ENCODE measurements at regions not wholly inside any gene's neighbourhood (a gene's known extent, or its start where the extent isn't known, plus 50 kb on each side); places are given as distances from the start of the nearest gene placed in this dataset.

DNA sequence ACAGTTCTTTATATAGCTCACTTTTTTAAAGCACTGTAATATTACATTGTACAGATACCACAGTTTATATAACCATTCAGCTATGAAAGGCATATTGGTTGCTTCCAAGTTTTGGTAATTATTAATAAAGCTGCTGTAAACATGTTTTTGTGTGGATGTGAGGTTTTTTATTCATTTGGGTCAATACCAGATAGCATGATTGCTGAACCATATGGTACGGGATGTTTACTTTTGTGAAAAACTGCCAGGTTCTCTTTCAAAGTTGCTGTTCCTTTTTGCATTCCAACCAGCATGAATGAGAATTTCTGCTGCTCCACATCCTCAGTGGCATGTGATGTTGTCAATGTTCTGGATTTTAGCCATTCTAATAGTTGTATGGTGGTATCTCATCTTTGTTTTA is 439.6 kb upstream of the NMUR2 start:
- Histone ChIP-seq H3K27me3 (ENCODE audit: low read length) (no peaks in the 10 kb centered on the region), H3K27ac (ENCODE audit: low read depth, low read length) (no peak overlapping the region), H3K4me2 (ENCODE audit: low read depth, low read length, poor library complexity, severe bottlenecking) (no peak overlapping the region), H3K9me3 (ENCODE audit: insufficient read depth, low read length) (no peaks in the 10 kb centered on the region), H2AFZ (ENCODE audit: low read depth, low read length, severe bottlenecking) (no peak overlapping the region), H3K79me2 (ENCODE audit: insufficient read depth, low read length) (no peaks in the 10 kb centered on the region), H3K4me3 (ENCODE audit: insufficient read depth, low read length, poor library complexity, severe bottlenecking) (no peak overlapping the region), H4K20me1 (ENCODE audit: low read depth, low read length) (no peaks in the 10 kb centered on the region), H3K9me2 (replicated peaks; ENCODE audit: insufficient read depth, low read length) (no peaks in the 10 kb centered on the region), H3F3A (ENCODE audit: insufficient read depth) (no peaks in the 10 kb centered on the region), H3K9ac (ENCODE audit: low read length) (no peak overlapping the region), H3K36me3 (ENCODE audit: low read length) (no peaks in the 10 kb centered on the region)
- TF ChIP-seq, protein P1, sequence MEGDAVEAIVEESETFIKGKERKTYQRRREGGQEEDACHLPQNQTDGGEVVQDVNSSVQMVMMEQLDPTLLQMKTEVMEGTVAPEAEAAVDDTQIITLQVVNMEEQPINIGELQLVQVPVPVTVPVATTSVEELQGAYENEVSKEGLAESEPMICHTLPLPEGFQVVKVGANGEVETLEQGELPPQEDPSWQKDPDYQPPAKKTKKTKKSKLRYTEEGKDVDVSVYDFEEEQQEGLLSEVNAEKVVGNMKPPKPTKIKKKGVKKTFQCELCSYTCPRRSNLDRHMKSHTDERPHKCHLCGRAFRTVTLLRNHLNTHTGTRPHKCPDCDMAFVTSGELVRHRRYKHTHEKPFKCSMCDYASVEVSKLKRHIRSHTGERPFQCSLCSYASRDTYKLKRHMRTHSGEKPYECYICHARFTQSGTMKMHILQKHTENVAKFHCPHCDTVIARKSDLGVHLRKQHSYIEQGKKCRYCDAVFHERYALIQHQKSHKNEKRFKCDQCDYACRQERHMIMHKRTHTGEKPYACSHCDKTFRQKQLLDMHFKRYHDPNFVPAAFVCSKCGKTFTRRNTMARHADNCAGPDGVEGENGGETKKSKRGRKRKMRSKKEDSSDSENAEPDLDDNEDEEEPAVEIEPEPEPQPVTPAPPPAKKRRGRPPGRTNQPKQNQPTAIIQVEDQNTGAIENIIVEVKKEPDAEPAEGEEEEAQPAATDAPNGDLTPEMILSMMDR (IDR thresholded peaks at IDR 0.05; ENCODE audit: insufficient read depth, low read length, poor library complexity, severe bottlenecking), result no peak
- TF ChIP-seq EZH2phosphoT487 (conservative IDR thresholded peaks at IDR 0.05; ENCODE audit: low read length), result no peak

DNA sequence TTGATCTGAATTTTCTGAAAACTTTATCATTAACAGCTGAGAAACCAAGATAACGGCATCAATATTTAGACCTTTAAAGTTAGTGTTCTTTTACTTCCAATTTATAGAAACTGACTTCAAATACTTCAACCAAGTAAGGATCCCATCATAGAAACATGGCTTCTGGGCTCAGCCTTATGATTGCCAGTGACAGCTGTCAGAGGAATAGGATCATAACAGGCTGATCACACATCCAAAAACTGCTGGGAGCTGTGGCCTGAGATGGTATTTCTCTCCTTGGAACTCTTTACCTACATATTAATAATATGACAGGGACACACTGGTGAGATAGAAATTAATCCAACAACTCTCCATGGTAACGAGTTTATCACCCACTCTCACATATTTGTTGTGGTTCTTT is 448.3 kb upstream of the NMUR2 start:
- H3K4me3 ChIP-seq (ENCODE audit: insufficient read depth, low read length, poor library complexity, severe bottlenecking), result no peak overlapping the region
- H4K20me1 ChIP-seq (ENCODE audit: low read depth, low read length), result no peaks in the 10 kb centered on the region
- no peaks in the 10 kb centered on the region for H3K36me3 ChIP-seq (ENCODE audit: low read length)
- H3K27me3 ChIP-seq (ENCODE audit: low read length), result no peaks in the 10 kb centered on the region
- TF ChIP-seq EZH2phosphoT487 (conservative IDR thresholded peaks at IDR 0.05; ENCODE audit: low read length), result no peak
- TF ChIP-seq, protein P1 (IDR thresholded peaks at IDR 0.05; ENCODE audit: insufficient read depth, low read length, poor library complexity, severe bottlenecking), result no peak
- H3F3A ChIP-seq (ENCODE audit: insufficient read depth), result no peaks in the 10 kb centered on the region
- H3K27ac ChIP-seq (ENCODE audit: low read depth, low read length), result no peak overlapping the region
- no peak overlapping the region for H2AFZ ChIP-seq (ENCODE audit: low read depth, low read length, severe bottlenecking)
- H3K9me3 ChIP-seq (ENCODE audit: insufficient read depth, low read length), result no peaks in the 10 kb centered on the region
- H3K9me2 ChIP-seq (replicated peaks; ENCODE audit: insufficient read depth, low read length), result no peaks in the 10 kb centered on the region
- no peaks in the 10 kb centered on the region for H3K79me2 ChIP-seq (ENCODE audit: insufficient read depth, low read length)
- H3K9ac ChIP-seq (ENCODE audit: low read length), result no peak overlapping the region
- H3K4me2 ChIP-seq (ENCODE audit: low read depth, low read length, poor library complexity, severe bottlenecking), result no peak overlapping the region

DNA sequence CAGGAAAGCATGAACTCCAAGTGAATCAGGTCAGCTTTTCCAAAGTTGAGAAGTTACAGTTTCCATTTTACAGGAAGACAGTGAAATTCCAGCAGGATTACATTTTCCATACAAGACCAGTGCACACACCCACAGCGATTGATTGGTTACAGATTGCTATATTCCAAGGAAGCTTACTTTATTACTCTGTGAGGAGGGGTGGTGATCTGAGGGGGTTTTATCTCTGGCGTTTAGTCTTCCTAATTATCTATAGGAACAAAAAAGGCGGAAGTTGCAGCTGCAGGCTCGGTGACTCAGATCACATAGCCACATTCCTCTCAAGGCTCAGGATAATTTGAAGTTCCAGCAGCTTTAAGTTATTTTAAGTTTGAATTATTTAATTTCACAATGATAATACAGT is 450.4 kb upstream of the NMUR2 start:
- H3K4me3 ChIP-seq (ENCODE audit: insufficient read depth, low read length, poor library complexity, severe bottlenecking), result no peak overlapping the region
- H3F3A ChIP-seq (ENCODE audit: insufficient read depth), result no peaks in the 10 kb centered on the region
- no peak overlapping the region for H3K27ac ChIP-seq (ENCODE audit: low read depth, low read length)
- H3K27me3 ChIP-seq (ENCODE audit: low read length), result no peaks in the 10 kb centered on the region
- H3K79me2 ChIP-seq (ENCODE audit: insufficient read depth, low read length), result no peaks in the 10 kb centered on the region
- H4K20me1 ChIP-seq (ENCODE audit: low read depth, low read length), result no peaks in the 10 kb centered on the region
- H3K36me3 ChIP-seq (ENCODE audit: low read length), result no peaks in the 10 kb centered on the region
- no peak overlapping the region for H3K9ac ChIP-seq (ENCODE audit: low read length)
- TF ChIP-seq, protein P1 (IDR thresholded peaks at IDR 0.05; ENCODE audit: insufficient read depth, low read length, poor library complexity, severe bottlenecking), result no peak
- TF ChIP-seq EZH2phosphoT487 (conservative IDR thresholded peaks at IDR 0.05; ENCODE audit: low read length), result no peak
- H3K4me2 ChIP-seq (ENCODE audit: low read depth, low read length, poor library complexity, severe bottlenecking), result no peak overlapping the region
- H2AFZ ChIP-seq (ENCODE audit: low read depth, low read length, severe bottlenecking), result no peak overlapping the region
- H3K9me2 ChIP-seq (replicated peaks; ENCODE audit: insufficient read depth, low read length), result no peaks in the 10 kb centered on the region
- H3K9me3 ChIP-seq (ENCODE audit: insufficient read depth, low read length), result no peaks in the 10 kb centered on the region

DNA sequence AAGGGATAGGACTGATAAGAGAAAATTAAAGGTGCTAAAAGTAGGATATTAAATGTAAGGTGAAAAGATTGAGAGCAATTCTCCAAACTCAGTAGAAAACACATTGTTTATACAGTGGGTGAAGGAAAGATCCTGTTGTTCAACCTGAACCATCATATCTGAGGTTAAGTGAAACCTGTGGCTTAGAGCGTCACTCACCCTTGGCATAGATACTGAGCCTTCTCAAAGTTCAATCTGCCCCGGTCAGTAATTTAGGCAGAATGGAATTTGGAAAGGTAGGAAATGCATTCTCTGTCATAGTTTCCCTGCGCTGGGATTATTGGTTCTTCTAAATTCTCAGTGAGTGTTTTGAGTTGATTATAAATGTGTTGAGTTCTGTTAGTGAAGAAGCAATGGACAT is 456.2 kb upstream of the NMUR2 start:
- Histone ChIP-seq H3K4me2 (ENCODE audit: low read depth, low read length, poor library complexity, severe bottlenecking) (no peak overlapping the region), H3F3A (ENCODE audit: insufficient read depth) (no peaks in the 10 kb centered on the region), H3K27ac (ENCODE audit: low read depth, low read length) (no peak overlapping the region), H2AFZ (ENCODE audit: low read depth, low read length, severe bottlenecking) (no peak overlapping the region), H3K27me3 (ENCODE audit: low read length) (no peaks in the 10 kb centered on the region), H3K79me2 (ENCODE audit: insufficient read depth, low read length) (no peaks in the 10 kb centered on the region), H3K36me3 (ENCODE audit: low read length) (no peaks in the 10 kb centered on the region), H4K20me1 (ENCODE audit: low read depth, low read length) (no peaks in the 10 kb centered on the region), H3K9me3 (ENCODE audit: insufficient read depth, low read length) (no peaks in the 10 kb centered on the region), H3K4me3 (ENCODE audit: insufficient read depth, low read length, poor library complexity, severe bottlenecking) (no peak overlapping the region), H3K9me2 (replicated peaks; ENCODE audit: insufficient read depth, low read length) (no peaks in the 10 kb centered on the region), H3K9ac (ENCODE audit: low read length) (no peak overlapping the region)
- TF ChIP-seq EZH2phosphoT487 (conservative IDR thresholded peaks at IDR 0.05; ENCODE audit: low read length), result no peak
- TF ChIP-seq, protein P1 (IDR thresholded peaks at IDR 0.05; ENCODE audit: insufficient read depth, low read length, poor library complexity, severe bottlenecking), result no peak

All from SU-DHL-6 (cell line).